Panc1 (cell line): ENCODE measurements at regions not wholly inside any gene's neighbourhood (a gene's known extent, or its start where the extent isn't known, plus 50 kb on each side); places are given as distances from the start of the nearest gene placed in this dataset.

Experiments
- ATAC-seq: fragments of 200-7000 bp; cut with Tn5 transposase; 2 replicates; pipeline ENCODE4 v1.9.1; 2020; ENCODE audit warnings: mild to moderate bottlenecking, moderate library complexity
- BruUV-seq: library from RNA; stranded (reverse); fragments of 400-500 nt; replicated peaks from 2 replicates; lab custom pipeline; 2021; lab: Mats Ljungman, UMichigan
- CTCF ChIA-PET: fragments of 300-600 bp; sonication (Branson Sonifier 250); formaldehyde crosslinking; loops from one replicate; lab custom pipeline; 2022; ENCODE audit warnings: antibody characterized with exemption; lab: Charles Lee
- POLR2A ChIA-PET: fragments of 300-600 bp; sonication (Branson Sonifier 250); formaldehyde crosslinking; loops from one replicate; lab custom pipeline; 2022; ENCODE audit warnings: antibody characterized with exemption; lab: Charles Lee
- DNase-seq: peaks from one replicate; pipeline ENCODE4 v3.0.0-alpha.2; 2010; ENCODE audit warnings: low read depth, low spot score
- H3K27ac ChIP-seq: 2 replicates; pipeline ENCODE4 v1.5.1; 2011; ENCODE audit warnings: mild to moderate bottlenecking, low read length, inconsistent platforms
- H3K27me3 ChIP-seq: fragments of 200-500 bp; sonication (Bioruptor generic); 2 replicates; pipeline ENCODE4 v1.6.0; 2014; ENCODE audit warnings: low read length, inconsistent platforms; ENCODE audit not compliant: control insufficient read depth, insufficient read depth
- H3K36me3 ChIP-seq: fragments of 200-500 bp; sonication (Bioruptor generic); 2 replicates; pipeline ENCODE4 v1.5.1; 2014; ENCODE audit warnings: inconsistent platforms, mild to moderate bottlenecking, low read length, moderate library complexity; ENCODE audit not compliant: control insufficient read depth, insufficient read depth
- H3K4me1 ChIP-seq: 2 replicates; pipeline ENCODE4 v1.5.1; 2011; ENCODE audit warnings: inconsistent platforms, mild to moderate bottlenecking, low read length, moderate library complexity; ENCODE audit not compliant: control insufficient read depth, insufficient read depth
- H3K4me3 ChIP-seq, 2 experiments: 2 replicates each; pipeline ENCODE4 v1.5.1; 2011 to 2012; ENCODE audit warnings: low read depth in 2 of 2, low read length in 2 of 2, mild to moderate bottlenecking in 2 of 2, inconsistent platforms in 1 of 2, moderate library complexity in 1 of 2
- H3K9me3 ChIP-seq: fragments of 200-500 bp; sonication (Bioruptor generic); 2 replicates; pipeline ENCODE4 v1.5.1; 2014; ENCODE audit warnings: low read depth, mild to moderate bottlenecking, inconsistent platforms, low read length, moderate library complexity; ENCODE audit not compliant: control insufficient read depth, insufficient read depth
- POLR2AphosphoS5 ChIP-seq: IDR thresholded peaks from 2 replicates; pipeline ENCODE4 v1.6.1; 2012; ENCODE audit warnings: mild to moderate bottlenecking, low read depth, low read length, moderate library complexity
- SIN3A ChIP-seq: IDR thresholded peaks from 2 replicates; pipeline ENCODE4 v1.6.1; 2012; ENCODE audit warnings: low read depth, mild to moderate bottlenecking, low read length, moderate library complexity, borderline replicate concordance; ENCODE audit not compliant: insufficient read depth
- TCF7L2 ChIP-seq: IDR thresholded peaks from 2 replicates; pipeline ENCODE4 v1.6.1; 2011; ENCODE audit warnings: mild to moderate bottlenecking, low read depth, low read length, inconsistent platforms
- in situ Hi-C: cut with HindIII; loops from 2 replicates; pipeline ENCODE4 v1.10.0; 2016; ENCODE audit warnings: low sequenced_read_pairs, low pct_unique_long_range_greater_than_20kb
- intact Hi-C: fragments of 100-400 bp; cut with micrococcal nuclease; formaldehyde crosslinking; loops from one replicate; pipeline ENCODE4 v1.10.0; 2022; ENCODE audit not compliant: unreplicated experiment
- TF ChIP-seq, protein P1 (sequence below): fragments of 450-650 bp; IDR thresholded peaks from 2 replicates; pipeline ENCODE4 v1.5.1; 2017; ENCODE audit warnings: mild to moderate bottlenecking
- TF ChIP-seq, protein P2 (sequence below), 2 experiments: IDR thresholded peaks; 2 replicates each; pipeline ENCODE4 v1.6.1; 2011 to 2012; ENCODE audit warnings: low read depth in 2 of 2, control low read depth in 1 of 2, low read length in 1 of 2, mild to moderate bottlenecking in 1 of 2, moderate library complexity in 1 of 2; ENCODE audit not compliant: insufficient read depth in 1 of 2

DNA sequence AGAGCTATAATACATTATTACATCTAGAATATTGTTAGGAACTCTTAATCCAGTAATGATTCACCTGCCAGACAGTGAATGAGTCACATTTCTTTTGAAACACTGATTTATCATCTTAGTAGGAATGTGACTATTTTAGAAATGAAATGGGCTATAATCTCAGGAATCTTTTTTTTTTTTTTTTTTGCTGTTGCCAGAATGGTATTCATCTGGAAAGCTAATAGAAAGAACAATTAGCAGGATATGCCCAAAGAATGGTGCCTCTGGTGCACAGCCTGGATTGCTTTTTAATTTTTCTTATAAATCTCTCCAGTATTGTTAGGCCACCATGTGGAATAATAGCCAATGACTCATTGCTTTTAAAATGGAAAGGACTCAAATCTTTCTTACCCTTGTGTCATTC lies 181.1 kb upstream of the SMIM31 start:
- no TSS peak for BruUV-seq
- DNase-seq, result no peak
- no peak for ATAC-seq
- intact Hi-C loops (no loop called here), in situ Hi-C loops (no loop called here)
- no peaks in the 10 kb centered on the region for H3K9me3 ChIP-seq
- H3K27ac ChIP-seq, result no peak overlapping the region
- H3K4me1 ChIP-seq, result no peaks in the 10 kb centered on the region
- TF ChIP-seq TCF7L2, result no peak
- TF ChIP-seq SIN3A, result no peak
- H3K27me3 ChIP-seq, result no peaks in the 10 kb centered on the region
- ChIA-PET POLR2A (no interaction called here), CTCF (no interaction called here)
- no peaks in the 10 kb centered on the region for H3K36me3 ChIP-seq
- H3K4me3 ChIP-seq, result no peak overlapping the region

DNA sequence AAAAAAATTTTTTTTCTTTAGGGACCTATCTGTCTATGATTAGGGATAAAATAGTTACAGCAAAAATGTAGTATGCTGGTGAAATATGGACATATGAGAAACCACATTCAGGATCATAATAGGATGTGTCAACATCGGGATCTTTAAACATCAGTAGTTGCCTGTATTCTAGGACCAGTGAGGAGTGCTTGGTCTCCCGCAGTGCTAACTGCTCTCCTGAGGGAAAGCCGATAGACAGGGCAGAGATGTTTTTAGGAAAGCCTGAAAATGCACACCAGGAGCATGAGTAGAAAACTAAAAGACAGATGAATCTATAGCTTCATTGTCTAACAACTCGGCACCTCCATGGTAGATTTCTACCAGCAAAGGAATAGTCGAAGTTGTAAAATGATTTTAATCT lies 178.1 kb upstream of the SMIM31 start:
- Histone ChIP-seq H3K36me3 (no peaks in the 10 kb centered on the region), H3K9me3 (no peaks in the 10 kb centered on the region), H3K27ac (no peak overlapping the region), H3K27me3 (no peaks in the 10 kb centered on the region), H3K4me1 (no peaks in the 10 kb centered on the region), H3K4me3 (no peak overlapping the region)
- TF ChIP-seq POLR2AphosphoS5, result no peak
- TF ChIP-seq, protein P1, sequence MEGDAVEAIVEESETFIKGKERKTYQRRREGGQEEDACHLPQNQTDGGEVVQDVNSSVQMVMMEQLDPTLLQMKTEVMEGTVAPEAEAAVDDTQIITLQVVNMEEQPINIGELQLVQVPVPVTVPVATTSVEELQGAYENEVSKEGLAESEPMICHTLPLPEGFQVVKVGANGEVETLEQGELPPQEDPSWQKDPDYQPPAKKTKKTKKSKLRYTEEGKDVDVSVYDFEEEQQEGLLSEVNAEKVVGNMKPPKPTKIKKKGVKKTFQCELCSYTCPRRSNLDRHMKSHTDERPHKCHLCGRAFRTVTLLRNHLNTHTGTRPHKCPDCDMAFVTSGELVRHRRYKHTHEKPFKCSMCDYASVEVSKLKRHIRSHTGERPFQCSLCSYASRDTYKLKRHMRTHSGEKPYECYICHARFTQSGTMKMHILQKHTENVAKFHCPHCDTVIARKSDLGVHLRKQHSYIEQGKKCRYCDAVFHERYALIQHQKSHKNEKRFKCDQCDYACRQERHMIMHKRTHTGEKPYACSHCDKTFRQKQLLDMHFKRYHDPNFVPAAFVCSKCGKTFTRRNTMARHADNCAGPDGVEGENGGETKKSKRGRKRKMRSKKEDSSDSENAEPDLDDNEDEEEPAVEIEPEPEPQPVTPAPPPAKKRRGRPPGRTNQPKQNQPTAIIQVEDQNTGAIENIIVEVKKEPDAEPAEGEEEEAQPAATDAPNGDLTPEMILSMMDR, result no peak
- TF ChIP-seq, protein P2, sequence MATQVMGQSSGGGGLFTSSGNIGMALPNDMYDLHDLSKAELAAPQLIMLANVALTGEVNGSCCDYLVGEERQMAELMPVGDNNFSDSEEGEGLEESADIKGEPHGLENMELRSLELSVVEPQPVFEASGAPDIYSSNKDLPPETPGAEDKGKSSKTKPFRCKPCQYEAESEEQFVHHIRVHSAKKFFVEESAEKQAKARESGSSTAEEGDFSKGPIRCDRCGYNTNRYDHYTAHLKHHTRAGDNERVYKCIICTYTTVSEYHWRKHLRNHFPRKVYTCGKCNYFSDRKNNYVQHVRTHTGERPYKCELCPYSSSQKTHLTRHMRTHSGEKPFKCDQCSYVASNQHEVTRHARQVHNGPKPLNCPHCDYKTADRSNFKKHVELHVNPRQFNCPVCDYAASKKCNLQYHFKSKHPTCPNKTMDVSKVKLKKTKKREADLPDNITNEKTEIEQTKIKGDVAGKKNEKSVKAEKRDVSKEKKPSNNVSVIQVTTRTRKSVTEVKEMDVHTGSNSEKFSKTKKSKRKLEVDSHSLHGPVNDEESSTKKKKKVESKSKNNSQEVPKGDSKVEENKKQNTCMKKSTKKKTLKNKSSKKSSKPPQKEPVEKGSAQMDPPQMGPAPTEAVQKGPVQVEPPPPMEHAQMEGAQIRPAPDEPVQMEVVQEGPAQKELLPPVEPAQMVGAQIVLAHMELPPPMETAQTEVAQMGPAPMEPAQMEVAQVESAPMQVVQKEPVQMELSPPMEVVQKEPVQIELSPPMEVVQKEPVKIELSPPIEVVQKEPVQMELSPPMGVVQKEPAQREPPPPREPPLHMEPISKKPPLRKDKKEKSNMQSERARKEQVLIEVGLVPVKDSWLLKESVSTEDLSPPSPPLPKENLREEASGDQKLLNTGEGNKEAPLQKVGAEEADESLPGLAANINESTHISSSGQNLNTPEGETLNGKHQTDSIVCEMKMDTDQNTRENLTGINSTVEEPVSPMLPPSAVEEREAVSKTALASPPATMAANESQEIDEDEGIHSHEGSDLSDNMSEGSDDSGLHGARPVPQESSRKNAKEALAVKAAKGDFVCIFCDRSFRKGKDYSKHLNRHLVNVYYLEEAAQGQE (IDR thresholded peaks at IDR 0.05; ENCODE audit: insufficient read depth in 1 of 2, low read depth in 2 of 2, low read length in 1 of 2), result no peak
- no peak for TF ChIP-seq SIN3A
- no peak for TF ChIP-seq TCF7L2
- in situ Hi-C loops, result no loop called here
- no peak for DNase-seq
- no peak for ATAC-seq
- no TSS peak for BruUV-seq
- ChIA-PET CTCF (no interaction called here), POLR2A (no interaction called here)
- intact Hi-C loops, result no loop called here

DNA sequence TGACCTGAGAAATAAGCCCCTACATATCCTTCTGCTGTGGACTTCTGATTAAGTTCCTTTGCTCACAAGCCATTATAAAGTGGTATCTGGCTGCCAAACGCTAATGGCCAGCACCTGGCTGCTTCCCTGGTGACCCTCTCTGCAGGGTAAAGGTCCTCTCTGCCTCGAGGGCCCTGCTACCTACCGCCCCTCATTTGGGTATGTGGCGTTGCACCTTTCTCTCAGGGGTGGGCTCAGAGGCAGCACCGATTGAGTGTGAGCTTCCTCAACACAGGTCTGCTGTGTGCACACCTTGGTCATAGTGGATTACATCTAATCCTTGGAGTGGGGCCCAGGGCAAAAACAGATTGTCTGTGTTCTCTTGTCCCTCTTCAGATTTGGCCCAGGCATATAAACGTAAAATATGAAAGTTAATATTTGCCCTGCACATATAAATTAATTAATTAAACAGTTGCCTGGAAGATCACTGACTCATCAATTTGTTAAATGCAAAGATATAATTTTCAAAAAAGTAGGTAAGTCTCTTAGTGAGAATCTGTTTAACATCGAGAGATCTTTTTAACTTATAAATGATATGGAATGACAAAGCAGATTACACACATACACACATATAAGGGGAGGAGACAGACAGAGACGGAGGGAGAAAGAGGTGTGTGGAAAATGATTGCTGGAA lies 174.5 kb upstream of the SMIM31 start:
- intact Hi-C loops, result no loop called here
- no TSS peak for BruUV-seq
- DNase-seq, result no peak
- POLR2A ChIA-PET, result no interaction called here
- in situ Hi-C loops, result no loop called here
- TF ChIP-seq TCF7L2 (no peak), SIN3A (no peak), POLR2AphosphoS5 (no peak)
- TF ChIP-seq, protein P2 (IDR thresholded peaks at IDR 0.05; ENCODE audit: insufficient read depth in 1 of 2, low read depth in 2 of 2, low read length in 1 of 2), result no peak
- TF ChIP-seq, protein P1, result no peak
- Histone ChIP-seq H3K36me3 (no peaks in the 10 kb centered on the region), H3K27ac (no peak overlapping the region), H3K27me3 (no peaks in the 10 kb centered on the region), H3K4me1 (no peaks in the 10 kb centered on the region), H3K4me3 (no peak overlapping the region), H3K9me3 (no peaks in the 10 kb centered on the region)
- no peak for ATAC-seq
- CTCF ChIA-PET, result no interaction called here
